Liver (tissue), 3 donors: ENCODE measurements at regions not wholly inside any gene's neighbourhood (a gene's known extent, or its start where the extent isn't known, plus 50 kb on each side); places are given as distances from the start of the nearest gene placed in this dataset.

Experiments used
- CTCF ChIP-seq: fragments of 150-350 bp; IDR thresholded peaks from 2 replicates; pipeline ENCODE4 v1.5.1; 2017; ENCODE audit warnings: improper control_type of control experiment, low read depth, low read length; ENCODE audit not compliant: missing input control
- EGR1 ChIP-seq, 2 donors: IDR thresholded peaks; 2 replicates each; pipeline ENCODE4 v1.6.1; 2016 to 2018; ENCODE audit warnings: antibody characterized with exemption in 2 of 2, low read depth in 2 of 2
- FOXA1 ChIP-seq: IDR thresholded peaks from 2 replicates; pipeline ENCODE4 v1.6.1; 2016; ENCODE audit warnings: antibody characterized with exemption
- JUND ChIP-seq, 2 donors: IDR thresholded peaks; 2 replicates each; pipeline ENCODE4 v1.6.1; 2016; ENCODE audit warnings: antibody characterized with exemption in 2 of 2
- RAD21 ChIP-seq, 2 donors: IDR thresholded peaks; 2 replicates each; pipeline ENCODE4 v1.6.1; 2016; ENCODE audit warnings: antibody characterized with exemption in 2 of 2, mild to moderate bottlenecking in 2 of 2
- SP1 ChIP-seq: IDR thresholded peaks from 2 replicates; pipeline ENCODE4 v1.6.1; 2018; ENCODE audit warnings: antibody characterized with exemption, mild to moderate bottlenecking
- YY1 ChIP-seq: IDR thresholded peaks from 2 replicates; pipeline ENCODE4 v1.6.1; 2016; ENCODE audit warnings: antibody characterized with exemption, mild to moderate bottlenecking
- TF ChIP-seq, protein P1 (sequence below): IDR thresholded peaks from 2 replicates; pipeline ENCODE4 v1.6.1; 2016; ENCODE audit warnings: antibody characterized with exemption
- donor health status: healthy.
- donor health status: healthy.

DNA sequence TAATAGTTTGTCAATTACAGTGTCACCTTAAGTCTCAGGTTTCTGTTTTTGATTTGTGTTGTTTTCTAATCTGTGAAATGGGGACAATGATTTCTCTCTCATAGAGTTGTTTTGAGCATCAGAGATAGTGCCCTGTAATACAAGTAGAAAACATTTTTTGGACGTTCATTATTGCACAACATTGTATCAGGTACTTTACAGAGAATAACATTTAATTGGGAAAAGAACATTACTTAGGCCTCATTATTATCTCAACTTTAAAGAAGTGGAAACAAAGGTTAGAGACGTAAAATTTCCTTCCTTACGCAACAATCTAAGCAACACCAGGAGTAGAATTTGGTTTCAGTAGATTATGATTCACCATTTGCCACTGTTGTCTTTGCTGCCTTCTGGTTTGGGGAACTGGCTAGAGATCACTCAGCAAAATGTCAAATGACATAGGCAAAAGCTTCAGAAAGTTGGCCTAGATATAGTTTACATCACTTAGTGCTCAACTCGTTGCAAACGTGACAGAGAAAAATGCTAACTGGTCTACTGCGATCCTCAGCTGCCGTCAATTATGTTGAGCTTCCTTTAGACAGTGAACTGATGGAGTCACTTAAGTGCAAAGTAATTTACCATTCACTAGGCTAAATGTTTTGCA, 1026.8 kb downstream of the CDH11 start:
- TF ChIP-seq SP1 (no peak), FOXA1 (no peak), CTCF (no peak), RAD21 (IDR thresholded peaks at IDR 0.05) (no peak), YY1 (no peak), JUND (IDR thresholded peaks at IDR 0.05) (no peak), EGR1 (IDR thresholded peaks at IDR 0.05; ENCODE audit: low read depth in 2 of 2) (no peak)
- TF ChIP-seq, protein P1, sequence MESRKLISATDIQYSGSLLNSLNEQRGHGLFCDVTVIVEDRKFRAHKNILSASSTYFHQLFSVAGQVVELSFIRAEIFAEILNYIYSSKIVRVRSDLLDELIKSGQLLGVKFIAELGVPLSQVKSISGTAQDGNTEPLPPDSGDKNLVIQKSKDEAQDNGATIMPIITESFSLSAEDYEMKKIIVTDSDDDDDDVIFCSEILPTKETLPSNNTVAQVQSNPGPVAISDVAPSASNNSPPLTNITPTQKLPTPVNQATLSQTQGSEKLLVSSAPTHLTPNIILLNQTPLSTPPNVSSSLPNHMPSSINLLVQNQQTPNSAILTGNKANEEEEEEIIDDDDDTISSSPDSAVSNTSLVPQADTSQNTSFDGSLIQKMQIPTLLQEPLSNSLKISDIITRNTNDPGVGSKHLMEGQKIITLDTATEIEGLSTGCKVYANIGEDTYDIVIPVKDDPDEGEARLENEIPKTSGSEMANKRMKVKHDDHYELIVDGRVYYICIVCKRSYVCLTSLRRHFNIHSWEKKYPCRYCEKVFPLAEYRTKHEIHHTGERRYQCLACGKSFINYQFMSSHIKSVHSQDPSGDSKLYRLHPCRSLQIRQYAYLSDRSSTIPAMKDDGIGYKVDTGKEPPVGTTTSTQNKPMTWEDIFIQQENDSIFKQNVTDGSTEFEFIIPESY: no peak
